ENCODE measurements at regions not wholly inside any gene's neighbourhood (a gene's known extent, or its start where the extent isn't known, plus 50 kb on each side); places are given as distances from the start of the nearest gene placed in this dataset.
"Not testable (repeated sequence)": the region's sequence is repeated elsewhere in the genome, so short reads cannot be mapped to it uniquely, and the experiment has no call there.

- DNase-seq, result no peak
Measured at GRCh38 chr1:193437785-193438184, 251.4 kb upstream of the B3GALT2 start.

DNA sequence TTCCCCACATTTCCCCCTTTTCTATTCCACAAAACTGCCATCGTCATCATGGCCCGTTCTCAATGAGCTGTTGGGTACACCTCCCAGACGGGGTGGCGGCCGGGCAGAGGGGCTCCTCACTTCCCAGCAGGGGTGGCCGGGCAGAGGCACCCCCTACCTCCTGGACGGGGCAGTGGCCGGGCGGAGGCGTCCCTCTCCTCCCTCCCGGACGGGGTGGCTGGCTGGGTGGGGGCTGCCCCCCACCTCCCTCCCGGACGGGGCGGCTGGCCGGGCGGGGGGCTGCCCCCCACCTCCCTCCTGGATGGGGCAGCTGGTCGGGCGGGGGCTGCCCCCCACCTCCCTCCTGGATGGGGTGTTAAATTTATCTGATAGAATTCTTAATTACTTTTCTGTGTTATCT, 250.9 kb upstream of the B3GALT2 start:
- not testable (repeated sequence) for DNase-seq

- DNase-seq, result no peak
Measured at GRCh38 chr1:193435781-193436180, 249.4 kb upstream of the B3GALT2 start.

- DNase-seq, result no peak
Measured at GRCh38 chr1:193434319-193434718, 247.9 kb upstream of the B3GALT2 start.

DNA sequence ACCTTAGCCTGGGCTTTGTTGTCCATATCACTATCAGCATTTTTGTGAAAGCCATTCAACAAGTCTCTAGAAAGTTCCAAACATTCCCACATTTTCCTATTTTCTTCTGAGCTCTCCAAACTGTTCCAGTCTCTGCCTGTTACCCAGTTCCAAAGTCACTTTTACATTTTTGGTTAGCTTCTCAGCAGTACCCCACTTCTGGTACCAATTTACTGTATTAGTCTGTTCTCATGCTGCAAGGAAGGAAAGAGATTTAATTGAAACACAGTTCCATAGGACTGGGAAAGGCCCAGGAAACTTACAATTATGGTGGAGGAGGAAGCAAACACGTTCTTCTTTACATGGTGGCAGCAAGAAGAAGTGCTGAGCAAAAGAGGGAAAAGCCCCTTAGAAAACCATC, 247.2 kb upstream of the B3GALT2 start:
- no peak for DNase-seq

DNA sequence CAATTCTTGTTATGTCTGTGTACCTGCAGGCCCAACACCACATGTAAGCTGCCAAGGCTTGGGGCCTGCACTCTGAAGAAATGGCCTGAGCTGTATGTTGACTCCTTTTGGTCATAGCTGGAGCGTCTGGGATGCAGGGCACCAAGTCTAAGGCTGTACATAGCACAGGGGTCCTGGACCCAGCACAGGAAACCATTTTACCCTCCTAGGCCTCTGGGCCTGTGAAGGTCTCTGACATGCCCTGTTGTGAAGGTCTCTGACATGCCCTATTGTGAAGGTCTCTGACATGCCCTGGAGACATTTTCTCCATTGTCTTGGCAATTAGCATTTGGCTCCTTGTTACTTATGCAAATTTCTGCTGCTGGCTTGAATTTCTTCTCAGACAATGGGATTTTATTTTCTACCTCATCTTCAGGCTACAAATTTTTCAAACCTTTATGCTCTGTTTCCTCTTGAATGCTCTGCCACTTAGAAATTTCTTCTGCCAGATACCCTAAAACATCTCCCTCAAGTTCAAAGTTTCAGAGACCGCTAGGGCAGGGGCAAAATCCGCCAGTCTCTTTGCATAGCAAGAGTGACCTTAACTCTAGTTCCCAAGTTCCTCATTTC, 246.7 kb upstream of the B3GALT2 start:
- no peak for DNase-seq

- DNase-seq, result no peak
Measured at GRCh38 chr1:193431265-193431977, 245.0 kb upstream of the B3GALT2 start.

DNA sequence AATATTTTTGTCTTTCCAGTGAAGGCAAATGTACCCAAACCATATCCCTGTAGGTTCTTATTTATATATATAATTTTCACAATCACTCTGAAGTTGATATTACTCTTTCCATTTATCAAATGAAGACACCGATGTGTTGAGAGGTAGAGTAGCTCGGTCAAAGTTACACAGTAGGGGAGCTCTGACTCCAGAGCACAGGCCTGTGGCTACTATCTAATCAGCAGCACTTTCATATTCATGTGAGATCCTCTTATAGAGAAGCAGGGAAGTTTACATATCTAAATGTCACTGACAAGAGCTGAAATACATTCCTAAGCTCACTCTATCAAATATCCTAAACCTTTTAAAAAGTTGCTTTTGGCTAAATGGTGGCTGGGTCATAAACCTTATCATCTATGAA, 241.1 kb upstream of the B3GALT2 start:
- no peak for DNase-seq

- DNase-seq, result no peak
Measured at GRCh38 chr1:193426061-193426460, 239.6 kb upstream of the B3GALT2 start.

DNA sequence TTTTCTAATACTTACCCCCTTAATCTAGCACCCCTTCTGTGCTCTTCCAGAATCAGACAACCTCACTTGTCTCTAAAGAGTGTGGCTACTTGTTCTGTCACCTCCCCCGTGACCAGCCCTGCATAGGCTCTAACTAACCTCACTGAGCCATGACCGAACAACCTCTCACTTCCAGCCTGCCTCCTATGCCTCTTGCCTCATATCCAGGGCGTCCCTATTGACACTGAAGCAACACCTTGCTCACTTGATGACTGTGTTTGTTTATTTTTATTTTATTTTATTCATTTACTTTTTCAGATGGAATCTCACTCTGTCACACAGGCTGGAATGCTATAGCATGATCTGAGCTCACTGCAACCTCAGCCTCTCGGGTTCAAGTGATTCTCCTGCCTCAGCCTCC, 235.1 kb upstream of the B3GALT2 start:
- DNase-seq, result no peak

- no peak for DNase-seq
Measured at GRCh38 chr1:193419295-193419694, 232.9 kb upstream of the B3GALT2 start.

DNA sequence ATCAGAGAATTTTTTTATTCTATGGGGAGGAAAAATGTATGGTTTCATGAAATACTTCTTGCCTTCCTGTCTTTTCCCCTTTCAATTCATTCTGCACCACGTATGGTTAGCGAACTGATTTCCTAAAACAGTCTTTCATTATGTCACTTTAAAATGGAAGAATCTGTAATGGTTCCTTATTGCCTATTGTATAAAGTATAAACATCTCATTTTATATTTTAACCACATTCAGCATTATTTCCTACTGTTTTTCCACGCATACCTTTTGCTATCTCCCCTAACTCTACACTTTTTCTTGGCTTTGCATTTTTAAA, 232.3 kb upstream of the B3GALT2 start:
- DNase-seq, result no peak

- DNase-seq, result no peak
Measured at GRCh38 chr1:193417945-193418744, 231.7 kb upstream of the B3GALT2 start.

- no peak for DNase-seq
Measured at GRCh38 chr1:193417403-193417802, 231.0 kb upstream of the B3GALT2 start.

GRCh38 chr1:193416226-193417024, 230.0 kb upstream of the B3GALT2 start:
- no peak for DNase-seq

- DNase-seq, result no peak
Measured at GRCh38 chr1:193415256-193415655, 228.8 kb upstream of the B3GALT2 start.

DNA sequence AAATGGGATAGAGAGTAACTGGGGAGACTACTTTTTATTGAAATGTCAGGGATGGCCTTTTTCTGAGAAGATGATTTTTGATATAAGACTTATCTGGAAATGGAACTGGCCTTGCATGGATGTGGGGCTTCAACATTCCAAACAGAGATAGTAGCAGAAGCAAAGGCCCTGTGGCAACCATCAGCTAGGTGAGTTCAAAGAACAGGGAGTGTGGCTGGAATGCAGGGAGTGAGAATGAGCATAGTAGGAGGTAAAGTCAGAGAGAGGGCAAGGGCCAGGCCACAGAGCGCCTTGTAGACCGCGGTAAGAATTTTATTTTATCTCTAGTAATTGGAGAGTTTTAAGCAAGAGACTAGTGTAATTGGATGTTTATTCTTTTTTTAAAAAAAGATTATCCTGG, 227.0 kb upstream of the B3GALT2 start:
- no peak for DNase-seq

- DNase-seq, result no peak
Measured at GRCh38 chr1:193412748-193413147, 226.3 kb upstream of the B3GALT2 start.

DNA sequence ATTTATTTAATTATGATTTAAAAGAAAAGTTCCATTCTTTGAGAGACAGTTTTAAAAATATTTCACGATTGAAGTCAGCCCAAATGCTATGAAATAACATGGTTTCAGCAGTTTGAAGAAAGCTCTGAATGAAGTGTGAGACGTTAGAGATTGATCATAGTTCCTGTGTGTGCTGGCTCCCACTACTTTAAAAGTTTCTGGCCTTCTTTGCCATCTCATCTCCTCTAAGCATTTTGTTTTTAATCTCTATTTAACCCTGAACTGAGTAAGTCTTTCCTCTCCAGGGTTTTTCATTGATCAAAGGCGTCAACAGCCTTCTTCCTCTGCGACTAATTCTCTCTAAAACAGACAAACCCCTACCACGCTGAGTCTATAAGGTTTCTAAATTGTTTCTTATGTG, 225.3 kb upstream of the B3GALT2 start:
- no peak for DNase-seq

DNA sequence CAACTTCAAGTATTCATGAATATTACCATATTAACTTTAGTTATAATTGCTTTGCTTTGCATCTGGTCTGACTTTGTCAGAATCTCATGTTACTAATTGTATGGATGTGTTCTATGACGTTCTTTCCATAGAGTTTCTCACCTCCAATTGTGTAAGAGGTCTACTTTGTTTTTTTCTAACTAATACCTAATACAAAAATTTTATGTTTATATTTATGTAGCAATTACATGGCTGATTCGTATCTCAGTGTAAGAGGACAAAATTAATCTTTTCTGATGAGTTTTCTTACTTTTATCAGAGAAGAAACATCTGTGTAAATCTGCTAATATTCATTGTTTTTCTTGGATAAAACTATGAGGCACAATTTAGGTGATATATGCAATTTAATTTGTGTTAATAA, 224.8 kb upstream of the B3GALT2 start:
- no peak for DNase-seq

GRCh38 chr1:193408782-193409293, 222.4 kb upstream of the B3GALT2 start:
- no peak for DNase-seq

DNA sequence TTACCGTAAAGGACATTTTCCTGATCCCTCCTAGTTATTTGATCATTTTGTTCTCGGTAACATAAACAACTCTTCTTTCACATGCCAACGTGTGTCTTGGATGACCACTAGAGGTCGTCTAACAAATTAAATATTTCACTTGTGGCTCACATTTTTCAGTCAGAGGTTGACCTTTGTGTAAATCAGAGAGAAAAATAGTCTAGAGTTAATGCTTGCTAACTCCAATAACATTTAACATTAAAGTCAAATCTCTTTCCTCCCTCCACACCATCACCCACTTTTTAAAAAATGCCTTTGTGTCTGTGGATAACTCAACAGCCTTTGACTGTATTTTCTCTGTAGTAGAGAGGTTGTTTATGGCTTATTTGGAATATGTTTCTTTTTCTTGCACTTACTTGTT, 220.5 kb upstream of the B3GALT2 start:
- DNase-seq, result no peak

GRCh38 chr1:193404236-193404635, 217.8 kb upstream of the B3GALT2 start:
- no peak for DNase-seq
